HepG2 (cell line): ENCODE measurements at regions not wholly inside any gene's neighbourhood (a gene's known extent, or its start where the extent isn't known, plus 50 kb on each side); places are given as distances from the start of the nearest gene placed in this dataset.

Experiments used
- ATAC-seq: fragments of 200-7000 bp; cut with Tn5 transposase; 3 replicates; pipeline ENCODE4 v1.9.1; 2020; ENCODE audit warnings: mild to moderate bottlenecking, moderate library complexity
- BruUV-seq: library from RNA; stranded (reverse); fragments of 400-500 nt; replicated peaks from 2 replicates; lab custom pipeline; 2021; lab: Mats Ljungman, UMichigan
- CTCF ChIA-PET: fragments of 300-600 bp; formaldehyde crosslinking; extraction: SDS; loops from one replicate; lab custom pipeline; 2021; ENCODE audit warnings: low total read pairs, inconsistent platforms, low intra/inter-chr PET ratio; lab: Yijun Ruan, JAX
- POLR2A ChIA-PET: fragments of 350-600 bp; sonication (Branson Sonifier 250); formaldehyde crosslinking; loops from one replicate; lab custom pipeline; 2020; ENCODE audit warnings: antibody characterized with exemption, inconsistent platforms; lab: Yijun Ruan, JAX
- DNase-seq: peaks from one replicate; pipeline ENCODE4 v3.0.0-alpha.2; 2015; ENCODE audit warnings: low spot score
- FAIRE-seq: peaks from 3 replicates; lab custom pipeline; 2011; peaks lifted over from hg19 to GRCh38; lab: Jason Lieb, UNC
- H2AFZ ChIP-seq: one replicate; pipeline ENCODE4 v1.6.1; 2011; ENCODE audit warnings: low read length, inconsistent platforms
- H3K27ac ChIP-seq: fragments of 300-600 bp; 3 replicates; pipeline ENCODE4 v1.8.0; 2011; ENCODE audit warnings: mixed run types, mild to moderate bottlenecking, mixed read lengths, low read length, inconsistent platforms; ENCODE audit not compliant: insufficient read depth; ENCODE audit errors: extremely low read length
- H3K27me3 ChIP-seq, 2 experiments: fragments of 200-600 bp in 1 of 2; 2 replicates in 1 of 2; 3 replicates in 1 of 2; pipeline versions ENCODE4 v1.6.0 to v1.8.0; 2011; ENCODE audit warnings: low read length in 2 of 2, mild to moderate bottlenecking in 2 of 2, moderate library complexity in 2 of 2, inconsistent platforms in 1 of 2; ENCODE audit not compliant: insufficient read depth in 2 of 2, control insufficient read depth in 1 of 2
- H3K36me3 ChIP-seq, 2 experiments: fragments of 200-600 bp in 1 of 2; replicated peaks in 1 of 2; 2 replicates in 1 of 2; 3 replicates in 1 of 2; pipeline versions ENCODE4 v1.5.1 to v1.8.0; 2011; ENCODE audit warnings: low read length in 2 of 2, inconsistent platforms in 1 of 2; ENCODE audit not compliant: insufficient read depth in 2 of 2, control insufficient read depth in 1 of 2
- H3K4me1 ChIP-seq: 2 replicates; pipeline ENCODE4 v1.5.1; 2012; ENCODE audit warnings: low read length, inconsistent platforms; ENCODE audit not compliant: insufficient read depth
- H3K4me2 ChIP-seq: 2 replicates; pipeline ENCODE4 v1.6.0; 2011; ENCODE audit warnings: low read depth, low read length, inconsistent platforms
- H3K4me3 ChIP-seq, 3 experiments: fragments of 200-600 bp in 1 of 3; sonication (generic), shearing (Covaris generic) in 1 of 3; replicated peaks in 1 of 3; 2 replicates each; pipeline ENCODE4 v1.5.1; 2011 to 2016; ENCODE audit warnings: low read length in 3 of 3, inconsistent platforms in 2 of 3, low read depth in 2 of 3, mild to moderate bottlenecking in 2 of 3, control low read depth in 1 of 3, mixed read lengths in 1 of 3; ENCODE audit not compliant: insufficient read depth in 1 of 3
- H3K79me2 ChIP-seq: one replicate; pipeline ENCODE4 v1.6.1; 2011; ENCODE audit warnings: low read length, inconsistent platforms; ENCODE audit not compliant: insufficient read depth
- H3K9ac ChIP-seq: 2 replicates; pipeline ENCODE4 v1.6.0; 2011; ENCODE audit warnings: mild to moderate bottlenecking, low read depth, low read length, inconsistent platforms; ENCODE audit not compliant: insufficient read depth
- H3K9me3 ChIP-seq: 2 replicates; pipeline ENCODE4 v1.5.1; 2012; ENCODE audit warnings: mild to moderate bottlenecking, low read length
- H4K20me1 ChIP-seq: 2 replicates; pipeline ENCODE4 v1.6.0; 2011; ENCODE audit warnings: inconsistent platforms, mild to moderate bottlenecking, low read length, moderate library complexity; ENCODE audit not compliant: insufficient read depth
- CBFB ChIP-seq: sonication (generic); formaldehyde crosslinking; IDR thresholded peaks from 2 replicates; pipeline ENCODE4 v1.4.0; 2020; ENCODE audit warnings: missing genetic modification reagents
- CREB1 ChIP-seq, 2 experiments: fragments of 450-650 bp in 1 of 2; IDR thresholded peaks; 2 replicates each; pipeline ENCODE4 v1.6.1; 2016 to 2017; ENCODE audit warnings: control low read depth in 1 of 2, mild to moderate bottlenecking in 1 of 2, missing compliant biosample characterization in 1 of 2, missing genetic modification characterization in 1 of 2
- JDP2 ChIP-seq: sonication (generic); formaldehyde crosslinking; IDR thresholded peaks from 2 replicates; pipeline ENCODE4 v1.8.1; 2022; ENCODE audit warnings: missing genetic modification reagents, borderline replicate concordance
- SP2 ChIP-seq: sonication (generic); formaldehyde crosslinking; IDR thresholded peaks from 2 replicates; pipeline ENCODE4 v1.5.1; 2020; ENCODE audit warnings: mild to moderate bottlenecking, missing genetic modification reagents
- SRF ChIP-seq: IDR thresholded peaks from 2 replicates; pipeline ENCODE4 v1.6.1; 2011; ENCODE audit warnings: mild to moderate bottlenecking, low read depth, low read length, moderate library complexity
- WGBS: methylation state at CpG from one replicate; pipeline ENCODE4 v1.1.6; 2017; ENCODE audit warnings: low lambda C conversion rate; 5-methylcytosine and 5-hydroxymethylcytosine counted together
- in situ Hi-C: cut with HindIII; loops from 2 replicates; pipeline ENCODE4 v1.10.0; 2017; ENCODE audit warnings: low pct_unique_long_range_greater_than_20kb; ENCODE audit not compliant: extremely low pct_ligation_motif_present
- intact Hi-C: fragments of 100-400 bp; cut with micrococcal nuclease; formaldehyde crosslinking; loops from one replicate; pipeline ENCODE4 v1.10.0; 2022; ENCODE audit not compliant: unreplicated experiment
- TF ChIP-seq, protein P1 (sequence below): IDR thresholded peaks from 2 replicates; pipeline ENCODE4 v1.6.1; 2016; ENCODE audit warnings: low read depth, control low read depth
- TF ChIP-seq, protein P2 (sequence below): fragments of 450-650 bp; IDR thresholded peaks from 2 replicates; pipeline ENCODE4 v1.6.1; 2016

DNA sequence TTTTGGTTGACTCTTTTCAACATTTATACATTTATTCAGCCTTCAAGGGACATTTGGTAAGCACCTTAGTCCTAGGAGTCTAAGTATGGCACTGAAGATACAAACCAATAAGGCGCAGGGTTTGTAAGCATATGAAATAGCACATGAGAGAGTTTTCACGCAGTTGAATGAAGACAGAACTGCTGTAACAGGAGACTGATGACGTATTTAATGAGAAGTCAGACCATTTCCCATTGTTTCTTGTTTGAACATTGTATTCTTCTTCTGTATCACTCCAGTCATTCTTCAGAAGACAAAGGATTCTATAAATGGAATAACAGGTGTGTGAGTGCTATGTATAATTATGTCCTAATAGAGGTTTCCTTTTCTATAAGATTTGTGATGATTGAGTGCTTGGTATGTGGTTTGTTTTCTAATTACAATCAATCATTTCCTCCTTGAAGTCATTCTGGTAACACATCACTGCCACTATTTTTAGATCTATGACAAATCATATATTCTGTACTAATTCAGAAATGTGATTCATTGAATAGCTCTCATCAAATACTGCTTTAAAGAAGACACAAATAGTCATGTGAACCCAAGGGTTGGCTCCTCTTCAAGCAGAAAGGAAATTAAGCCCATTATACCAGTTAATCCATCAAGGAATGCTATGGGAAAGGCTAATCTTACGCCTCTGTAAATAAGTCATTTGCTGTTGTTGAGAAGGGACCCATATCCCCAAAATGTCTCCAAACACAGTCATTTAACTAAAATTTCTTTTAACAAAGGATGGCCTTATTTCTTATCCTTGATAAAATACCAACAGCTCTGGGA, 222.8 kb upstream of the NBEA start:
- Histone ChIP-seq H3K9me3 (no peaks in the 10 kb centered on the region), H3K4me2 (no peak overlapping the region), H3K9ac (no peak overlapping the region), H3K27ac (no peak overlapping the region), H4K20me1 (no peaks in the 10 kb centered on the region), H3K4me1 (no peaks in the 10 kb centered on the region), H3K27me3 (no peaks in the 10 kb centered on the region), H2AFZ (no peak overlapping the region)
- ATAC-seq (no peak), FAIRE-seq (no peak)
- intact Hi-C loops: no loop called here
- CTCF ChIA-PET: no interaction called here
- TF ChIP-seq CBFB (CRISPR knock-in tag): no peak
- TF ChIP-seq CREB1 (IDR thresholded peaks at IDR 0.05): peak; percentile 75
- no peak for TF ChIP-seq CREB1 (CRISPR knock-in tag; IDR thresholded peaks at IDR 0.05)
- TF ChIP-seq SP2 (CRISPR knock-in tag): no peak
- TF ChIP-seq, all 625 proteins: peak for 1
- in situ Hi-C loops: no loop called here
- no TSS peak for BruUV-seq
- Histone ChIP-seq H3K79me2 (no peaks in the 10 kb centered on the region), H3K4me3 (no peak overlapping the region), H3K36me3 (no peaks in the 10 kb centered on the region)
- no peak for DNase-seq
- WGBS: 9% methylated on average over 4 of the region's 4 CpGs
- POLR2A ChIA-PET: no interaction called here

- Histone ChIP-seq H3K4me2 (no peak overlapping the region), H3K27me3 (no peaks in the 10 kb centered on the region), H3K36me3 (no peaks in the 10 kb centered on the region), H3K9ac (no peak overlapping the region), H2AFZ (no peak overlapping the region), H3K9me3 (no peaks in the 10 kb centered on the region), H3K4me1 (no peaks in the 10 kb centered on the region), H4K20me1 (no peaks in the 10 kb centered on the region), H3K27ac (no peak overlapping the region), H3K79me2 (no peaks in the 10 kb centered on the region), H3K4me3 (no peak overlapping the region)
- in situ Hi-C loops (no loop called here), intact Hi-C loops (no loop called here)
- 0% methylated on average over 2 of the region's 2 CpGs for WGBS
- DNase-seq (no peak), ATAC-seq (no peak), FAIRE-seq (no peak)
- POLR2A ChIA-PET: no interaction called here
- CTCF ChIA-PET: no interaction called here
- no TSS peak for BruUV-seq
- no peak for TF ChIP-seq JDP2
- TF ChIP-seq, protein P1, sequence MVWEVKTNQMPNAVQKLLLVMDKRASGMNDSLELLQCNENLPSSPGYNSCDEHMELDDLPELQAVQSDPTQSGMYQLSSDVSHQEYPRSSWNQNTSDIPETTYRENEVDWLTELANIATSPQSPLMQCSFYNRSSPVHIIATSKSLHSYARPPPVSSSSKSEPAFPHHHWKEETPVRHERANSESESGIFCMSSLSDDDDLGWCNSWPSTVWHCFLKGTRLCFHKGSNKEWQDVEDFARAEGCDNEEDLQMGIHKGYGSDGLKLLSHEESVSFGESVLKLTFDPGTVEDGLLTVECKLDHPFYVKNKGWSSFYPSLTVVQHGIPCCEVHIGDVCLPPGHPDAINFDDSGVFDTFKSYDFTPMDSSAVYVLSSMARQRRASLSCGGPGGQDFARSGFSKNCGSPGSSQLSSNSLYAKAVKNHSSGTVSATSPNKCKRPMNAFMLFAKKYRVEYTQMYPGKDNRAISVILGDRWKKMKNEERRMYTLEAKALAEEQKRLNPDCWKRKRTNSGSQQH: no peak
- TF ChIP-seq SRF: no peak
- TF ChIP-seq, protein P2, sequence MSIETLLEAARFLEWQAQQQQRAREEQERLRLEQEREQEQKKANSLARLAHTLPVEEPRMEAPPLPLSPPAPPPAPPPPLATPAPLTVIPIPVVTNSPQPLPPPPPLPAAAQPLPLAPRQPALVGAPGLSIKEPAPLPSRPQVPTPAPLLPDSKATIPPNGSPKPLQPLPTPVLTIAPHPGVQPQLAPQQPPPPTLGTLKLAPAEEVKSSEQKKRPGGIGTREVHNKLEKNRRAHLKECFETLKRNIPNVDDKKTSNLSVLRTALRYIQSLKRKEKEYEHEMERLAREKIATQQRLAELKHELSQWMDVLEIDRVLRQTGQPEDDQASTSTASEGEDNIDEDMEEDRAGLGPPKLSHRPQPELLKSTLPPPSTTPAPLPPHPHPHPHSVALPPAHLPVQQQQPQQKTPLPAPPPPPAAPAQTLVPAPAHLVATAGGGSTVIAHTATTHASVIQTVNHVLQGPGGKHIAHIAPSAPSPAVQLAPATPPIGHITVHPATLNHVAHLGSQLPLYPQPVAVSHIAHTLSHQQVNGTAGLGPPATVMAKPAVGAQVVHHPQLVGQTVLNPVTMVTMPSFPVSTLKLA: no peak
Measured at GRCh38 chr13:34720618-34721017, 221.5 kb upstream of the NBEA start.
